K562 (cell line): ENCODE measurements at regions not wholly inside any gene's neighbourhood (a gene's known extent, or its start where the extent isn't known, plus 50 kb on each side); places are given as distances from the start of the nearest gene placed in this dataset.
A peak's percentile ranks its signal among the peaks of the same experiment; 100 is the strongest.

Experiments
- DMBX1 ChIP-seq: fragments of 250-450 bp; sonication (Bioruptor Pico); IDR thresholded peaks from 2 replicates; pipeline ENCODE4 v1.8.0; 2022; ENCODE audit warnings: inconsistent platforms, mild to moderate bottlenecking, moderate library complexity, borderline replicate concordance
- NFXL1 ChIP-seq: fragments of 450-650 bp; formaldehyde crosslinking; IDR thresholded peaks from 2 replicates; pipeline ENCODE4 v1.4.0; 2021; ENCODE audit warnings: mild to moderate bottlenecking
- POLR2AphosphoS2 ChIP-seq: IDR thresholded peaks from 2 replicates; pipeline ENCODE4 v1.6.1; 2012; ENCODE audit warnings: low read length, improper control_type of control experiment
- PRMT5 ChIP-seq: sonication (generic); formaldehyde crosslinking; IDR thresholded peaks from 2 replicates; pipeline ENCODE4 v1.5.0; 2020; ENCODE audit warnings: missing genetic modification reagents
- REST ChIP-seq, 2 experiments: fragments of 450-650 bp; formaldehyde crosslinking in 1 of 2; IDR thresholded peaks; 2 replicates each; pipeline versions ENCODE4 v1.4.0 to v1.6.1; 2014 to 2020; ENCODE audit warnings: mild to moderate bottlenecking in 2 of 2, borderline replicate concordance in 1 of 2, low read depth in 1 of 2
- SRF ChIP-seq, 2 experiments: fragments of 250-450, 450-650 bp in 1 of 2; sonication (Bioruptor Pico) in 1 of 2; sonication (generic) in 1 of 2; formaldehyde crosslinking; IDR thresholded peaks; 2 replicates each; pipeline versions ENCODE4 v1.5.0 to v1.5.1; 2020 to 2022; ENCODE audit warnings: mild to moderate bottlenecking in 1 of 2, missing genetic modification reagents in 1 of 2
- ZFP30 ChIP-seq: fragments of 250-450 bp; sonication (Bioruptor Pico); IDR thresholded peaks from 2 replicates; pipeline ENCODE4 v1.8.0; 2022; ENCODE audit warnings: moderate library complexity, mild to moderate bottlenecking, inconsistent platforms, borderline replicate concordance
- ZNF140 ChIP-seq: fragments of 250-450 bp; sonication (Bioruptor Pico); IDR thresholded peaks from 2 replicates; pipeline ENCODE4 v1.8.0; 2021; ENCODE audit warnings: moderate library complexity, mild to moderate bottlenecking, inconsistent platforms
- ZNF316 ChIP-seq: fragments of 450-650 bp; IDR thresholded peaks from 2 replicates; pipeline ENCODE4 v1.6.1; 2016
- ZNF668 ChIP-seq: fragments of 250-450 bp; sonication (Bioruptor Pico); IDR thresholded peaks from 2 replicates; pipeline ENCODE4 v1.8.0; 2022; ENCODE audit warnings: mild to moderate bottlenecking, inconsistent platforms
- ZZZ3 ChIP-seq: fragments of 450-650 bp; IDR thresholded peaks from 2 replicates; pipeline ENCODE4 v1.6.1; 2016; ENCODE audit warnings: antibody characterized with exemption, mild to moderate bottlenecking, moderate library complexity
- TF ChIP-seq, protein P1 (sequence below): fragments of 450-650 bp; formaldehyde crosslinking; IDR thresholded peaks from 2 replicates; pipeline ENCODE4 v1.4.0; 2022; ENCODE audit warnings: mild to moderate bottlenecking, moderate library complexity
- TF ChIP-seq, protein P2 (sequence below): fragments of 250-450 bp; sonication (Bioruptor Pico); IDR thresholded peaks from 2 replicates; pipeline ENCODE4 v1.8.0; 2022; ENCODE audit warnings: inconsistent platforms
- TF ChIP-seq, protein P3 (sequence below): fragments of 450-650 bp; IDR thresholded peaks from 2 replicates; pipeline ENCODE4 v1.6.1; 2017; ENCODE audit warnings: mild to moderate bottlenecking, moderate library complexity

DNA sequence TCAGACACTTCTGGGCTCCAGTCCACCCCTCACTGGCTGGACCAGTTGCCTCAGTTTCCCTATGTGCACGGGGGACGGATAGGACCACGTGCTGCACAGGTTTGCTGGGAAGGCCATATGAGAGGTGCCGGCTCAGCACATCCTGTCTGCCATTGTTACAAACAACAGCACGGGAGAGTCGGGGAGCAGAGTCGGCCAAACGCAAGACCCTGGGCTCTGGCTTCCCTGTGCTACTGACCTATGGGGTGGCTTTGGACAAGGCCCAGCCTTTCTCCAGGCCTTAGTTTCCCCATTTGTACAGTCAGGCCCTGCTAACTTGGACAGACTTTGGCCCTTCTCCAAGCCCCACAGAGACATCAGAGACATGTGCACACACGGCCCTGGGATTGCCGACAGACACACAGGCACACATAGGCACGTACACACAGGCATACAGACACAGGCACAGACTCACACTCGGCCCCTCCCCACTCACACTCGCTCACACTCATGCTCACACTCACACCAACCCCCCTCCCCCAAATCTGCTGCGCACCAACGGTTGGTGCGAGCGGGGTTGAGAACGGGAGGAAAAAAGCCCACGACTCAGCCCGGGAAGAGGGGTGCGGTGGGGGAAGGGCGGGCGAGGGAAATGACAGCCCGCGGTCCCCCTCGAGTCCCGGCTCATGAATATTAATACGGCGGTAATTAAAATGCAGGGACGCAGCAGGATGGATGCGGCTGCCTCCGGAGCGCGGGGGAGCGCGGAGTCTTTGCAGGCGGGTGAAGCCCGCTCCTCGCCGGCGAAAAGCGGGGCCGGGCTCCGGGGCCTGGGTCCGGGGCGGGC is 133.0 kb downstream of the C9orf50 start (continued):
- no peak for TF ChIP-seq ZNF668 (CRISPR knock-in tag)
- TF ChIP-seq ZNF316 = peak; percentile 75
- no peak for TF ChIP-seq ZNF140 (CRISPR knock-in tag)
- TF ChIP-seq, protein P1, sequence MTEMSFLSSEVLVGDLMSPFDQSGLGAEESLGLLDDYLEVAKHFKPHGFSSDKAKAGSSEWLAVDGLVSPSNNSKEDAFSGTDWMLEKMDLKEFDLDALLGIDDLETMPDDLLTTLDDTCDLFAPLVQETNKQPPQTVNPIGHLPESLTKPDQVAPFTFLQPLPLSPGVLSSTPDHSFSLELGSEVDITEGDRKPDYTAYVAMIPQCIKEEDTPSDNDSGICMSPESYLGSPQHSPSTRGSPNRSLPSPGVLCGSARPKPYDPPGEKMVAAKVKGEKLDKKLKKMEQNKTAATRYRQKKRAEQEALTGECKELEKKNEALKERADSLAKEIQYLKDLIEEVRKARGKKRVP (CRISPR knock-in tag) = peak; percentile 48; the same call in 1 of the 2 replicates
- TF ChIP-seq ZFP30 = no peak
- peak; percentile 90 for TF ChIP-seq DMBX1 (CRISPR knock-in tag)
- no peak for TF ChIP-seq PRMT5 (CRISPR knock-in tag)
- peak in 1 of 2 experiments; percentile 8; a peak in 1 of 4 replicates for TF ChIP-seq SRF (CRISPR knock-in tag; IDR thresholded peaks at IDR 0.05)
- no peak for TF ChIP-seq ZZZ3
- TF ChIP-seq, protein P2, sequence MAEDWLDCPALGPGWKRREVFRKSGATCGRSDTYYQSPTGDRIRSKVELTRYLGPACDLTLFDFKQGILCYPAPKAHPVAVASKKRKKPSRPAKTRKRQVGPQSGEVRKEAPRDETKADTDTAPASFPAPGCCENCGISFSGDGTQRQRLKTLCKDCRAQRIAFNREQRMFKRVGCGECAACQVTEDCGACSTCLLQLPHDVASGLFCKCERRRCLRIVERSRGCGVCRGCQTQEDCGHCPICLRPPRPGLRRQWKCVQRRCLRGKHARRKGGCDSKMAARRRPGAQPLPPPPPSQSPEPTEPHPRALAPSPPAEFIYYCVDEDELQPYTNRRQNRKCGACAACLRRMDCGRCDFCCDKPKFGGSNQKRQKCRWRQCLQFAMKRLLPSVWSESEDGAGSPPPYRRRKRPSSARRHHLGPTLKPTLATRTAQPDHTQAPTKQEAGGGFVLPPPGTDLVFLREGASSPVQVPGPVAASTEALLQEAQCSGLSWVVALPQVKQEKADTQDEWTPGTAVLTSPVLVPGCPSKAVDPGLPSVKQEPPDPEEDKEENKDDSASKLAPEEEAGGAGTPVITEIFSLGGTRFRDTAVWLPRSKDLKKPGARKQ (CRISPR knock-in tag) = no peak
- peak; percentile 71; the same call in 1 of the 2 replicates for TF ChIP-seq NFXL1
- TF ChIP-seq, protein P3, sequence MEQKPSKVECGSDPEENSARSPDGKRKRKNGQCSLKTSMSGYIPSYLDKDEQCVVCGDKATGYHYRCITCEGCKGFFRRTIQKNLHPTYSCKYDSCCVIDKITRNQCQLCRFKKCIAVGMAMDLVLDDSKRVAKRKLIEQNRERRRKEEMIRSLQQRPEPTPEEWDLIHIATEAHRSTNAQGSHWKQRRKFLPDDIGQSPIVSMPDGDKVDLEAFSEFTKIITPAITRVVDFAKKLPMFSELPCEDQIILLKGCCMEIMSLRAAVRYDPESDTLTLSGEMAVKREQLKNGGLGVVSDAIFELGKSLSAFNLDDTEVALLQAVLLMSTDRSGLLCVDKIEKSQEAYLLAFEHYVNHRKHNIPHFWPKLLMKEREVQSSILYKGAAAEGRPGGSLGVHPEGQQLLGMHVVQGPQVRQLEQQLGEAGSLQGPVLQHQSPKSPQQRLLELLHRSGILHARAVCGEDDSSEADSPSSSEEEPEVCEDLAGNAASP = no peak
- TF ChIP-seq REST (IDR thresholded peaks at IDR 0.05; ENCODE audit: borderline replicate concordance) = peak; percentile 58; the same call in 1 of the 2 replicates
- TF ChIP-seq REST (CRISPR knock-in tag; IDR thresholded peaks at IDR 0.05; ENCODE audit: low read depth) = no peak; the same call in 1 of the 2 replicates
- no peak for TF ChIP-seq POLR2AphosphoS2
